K562 (cell line): ENCODE measurements at regions not wholly inside any gene's neighbourhood (a gene's known extent, or its start where the extent isn't known, plus 50 kb on each side); places are given as distances from the start of the nearest gene placed in this dataset.

Experiments
- ATAC-seq: fragments of 200-7000 bp; cut with Tn5 transposase; 3 replicates; pipeline ENCODE4 v1.9.1; 2020; ENCODE audit warnings: moderate library complexity
- BruUV-seq: library from RNA; stranded (reverse); fragments of 400-500 nt; replicated peaks from 2 replicates; lab custom pipeline; 2021; lab: Mats Ljungman, UMichigan
- CTCF ChIA-PET: fragments of 300-600 bp; formaldehyde crosslinking; extraction: SDS; loops from one replicate; lab custom pipeline; 2021; ENCODE audit warnings: low intra/inter-chr PET ratio; lab: Yijun Ruan, JAX
- POLR2A ChIA-PET: fragments of 300-600, 350-650 bp; sonication (Branson Sonifier 250); formaldehyde crosslinking; extraction: SDS; loops from one replicate; lab custom pipeline; 2021; ENCODE audit warnings: antibody characterized with exemption, inconsistent platforms; lab: Yijun Ruan, JAX
- DNase-seq, 4 experiments: peaks; one replicate each; pipeline versions ENCODE4 v3.0.0 to v3.0.0-alpha.2; 2011 to 2018; ENCODE audit warnings: low spot score in 3 of 4, mixed read lengths in 3 of 4; ENCODE audit errors: extremely low read depth in 1 of 4
- FAIRE-seq: peaks from 2 replicates; lab custom pipeline; 2011; peaks lifted over from hg19 to GRCh38; lab: Jason Lieb, UNC
- H2AFZ ChIP-seq: 2 replicates; pipeline ENCODE4 v1.6.0; 2011; ENCODE audit warnings: low read depth, low read length, control low read depth, inconsistent platforms
- H3K27ac ChIP-seq: fragments of 200-600 bp; 3 replicates; pipeline ENCODE4 v1.8.0; 2011; ENCODE audit warnings: low read depth, mild to moderate bottlenecking, control low read depth, inconsistent platforms, low read length, moderate library complexity, mixed read lengths; ENCODE audit errors: extremely low read depth
- H3K27me3 ChIP-seq, 2 experiments: fragments of 300-600 bp in 1 of 2; 2 replicates in 1 of 2; 3 replicates in 1 of 2; pipeline versions ENCODE4 v1.6.0 to v1.8.0; 2011; ENCODE audit warnings: inconsistent platforms in 2 of 2, low read length in 2 of 2, mild to moderate bottlenecking in 1 of 2, mixed read lengths in 1 of 2, moderate library complexity in 1 of 2; ENCODE audit not compliant: control insufficient read depth in 2 of 2, insufficient read depth in 2 of 2
- H3K36me3 ChIP-seq: fragments of 300-600 bp; 3 replicates; pipeline ENCODE4 v1.8.0; 2011; ENCODE audit warnings: mild to moderate bottlenecking, low read length, inconsistent platforms; ENCODE audit not compliant: control insufficient read depth, insufficient read depth
- H3K4me1 ChIP-seq, 2 experiments: fragments of 200-600 bp in 1 of 2; replicated peaks in 1 of 2; 2 replicates in 1 of 2; 3 replicates in 1 of 2; pipeline versions ENCODE4 v1.5.1 to v1.8.0; 2011; ENCODE audit warnings: inconsistent platforms in 2 of 2, low read length in 2 of 2, mild to moderate bottlenecking in 1 of 2, mixed read lengths in 1 of 2, moderate library complexity in 1 of 2; ENCODE audit not compliant: control insufficient read depth in 2 of 2, insufficient read depth in 2 of 2
- H3K4me2 ChIP-seq: 2 replicates; pipeline ENCODE4 v1.6.1; 2011; ENCODE audit warnings: low read length, control low read depth, inconsistent platforms, mixed read lengths; ENCODE audit not compliant: insufficient read depth
- H3K4me3 ChIP-seq: fragments of 200-600 bp; sonication (generic), shearing (Covaris generic); 2 replicates; pipeline ENCODE4 v1.5.1; 2016; ENCODE audit warnings: control low read depth, inconsistent platforms
- H3K79me2 ChIP-seq: fragments of 200-600 bp; 3 replicates; pipeline ENCODE4 v1.8.0; 2011; ENCODE audit warnings: low read length, inconsistent platforms; ENCODE audit not compliant: control insufficient read depth, insufficient read depth
- H3K9ac ChIP-seq, 2 experiments: 2 replicates each; pipeline versions ENCODE4 v1.6.0 to v1.6.1; 2011; ENCODE audit warnings: low read depth in 2 of 2, low read length in 2 of 2, control low read depth in 1 of 2, inconsistent platforms in 1 of 2, mild to moderate bottlenecking in 1 of 2, mixed read lengths in 1 of 2; ENCODE audit not compliant: insufficient read depth in 1 of 2
- H3K9me1 ChIP-seq: one replicate; pipeline ENCODE4 v1.6.0; 2011; ENCODE audit warnings: inconsistent platforms, mild to moderate bottlenecking, low read length, moderate library complexity; ENCODE audit not compliant: control insufficient read depth, insufficient read depth
- H3K9me3 ChIP-seq: replicated peaks from 2 replicates; pipeline ENCODE4 v1.5.1; 2011; ENCODE audit warnings: low read depth, low read length, inconsistent platforms; ENCODE audit not compliant: control insufficient read depth, insufficient read depth
- H4K20me1 ChIP-seq: replicated peaks from 2 replicates; pipeline ENCODE4 v1.6.1; 2011; ENCODE audit warnings: low read length, inconsistent platforms, mixed read lengths; ENCODE audit not compliant: control insufficient read depth, insufficient read depth
- CBX5 ChIP-seq: IDR thresholded peaks from 2 replicates; pipeline ENCODE4 v1.6.1; 2014; ENCODE audit warnings: low read depth, borderline replicate concordance
- CREM ChIP-seq: IDR thresholded peaks from 2 replicates; pipeline ENCODE4 v1.6.1; 2014; ENCODE audit warnings: antibody characterized with exemption, low read depth
- EP300 ChIP-seq: IDR thresholded peaks from 2 replicates; pipeline ENCODE4 v1.6.1; 2012; ENCODE audit warnings: low read length, improper control_type of control experiment
- GATAD2A ChIP-seq: fragments of 450-650 bp; IDR thresholded peaks from 2 replicates; pipeline ENCODE4 v1.6.1; 2017
- HDAC2 ChIP-seq: fragments of 450-650 bp; IDR thresholded peaks from 2 replicates; pipeline ENCODE4 v1.6.1; 2016; ENCODE audit warnings: mild to moderate bottlenecking
- HES1 ChIP-seq: fragments of 450-650 bp; IDR thresholded peaks from 2 replicates; pipeline ENCODE4 v1.6.1; 2016; ENCODE audit warnings: low read depth, mild to moderate bottlenecking, moderate library complexity
- NUFIP1 ChIP-seq: fragments of 450-650 bp; IDR thresholded peaks from 2 replicates; pipeline ENCODE4 v1.6.1; 2018; ENCODE audit not compliant: partially characterized antibody
- PCBP2 ChIP-seq: fragments of 200-400 bp; formaldehyde crosslinking; IDR thresholded peaks from 2 replicates; pipeline ENCODE4 v1.6.1; 2018; ENCODE audit warnings: low read length, low read depth, mild to moderate bottlenecking, moderate library complexity; ENCODE audit not compliant: poor library complexity, severe bottlenecking
- RFX7 ChIP-seq: fragments of 250-450 bp; sonication (Bioruptor Pico); IDR thresholded peaks from 2 replicates; pipeline ENCODE4 v1.5.1; 2021; ENCODE audit warnings: mild to moderate bottlenecking
- SMAD4 ChIP-seq: fragments of 250-450 bp; sonication (Bioruptor Pico); conservative IDR thresholded peaks from 2 replicates; pipeline ENCODE4 v1.8.0; 2021; ENCODE audit warnings: inconsistent platforms, mild to moderate bottlenecking, moderate library complexity
- SMARCA5 ChIP-seq: fragments of 450-650 bp; IDR thresholded peaks from 2 replicates; pipeline ENCODE4 v1.6.1; 2016
- SPI1 ChIP-seq: IDR thresholded peaks from 2 replicates; pipeline ENCODE4 v1.6.1; 2011; ENCODE audit warnings: low read depth, low read length, control low read depth, borderline replicate concordance
- STAT5B ChIP-seq: fragments of 250-450 bp; sonication (Bioruptor Pico); IDR thresholded peaks from 2 replicates; pipeline ENCODE4 v1.8.0; 2021; ENCODE audit warnings: mild to moderate bottlenecking, inconsistent platforms
- U2AF2 ChIP-seq: fragments of 200-400 bp; formaldehyde crosslinking; optimal IDR thresholded peaks from 2 replicates; pipeline ENCODE3; 2017; ENCODE audit warnings: low read depth, mild to moderate bottlenecking, low read length
- ZKSCAN3 ChIP-seq: fragments of 250-450 bp; sonication (Bioruptor Pico); IDR thresholded peaks from 2 replicates; pipeline ENCODE4 v1.4.0; 2020
- ZNF23 ChIP-seq: fragments of 250-450 bp; sonication (Bioruptor Pico); IDR thresholded peaks from 2 replicates; pipeline ENCODE4 v1.4.0; 2020; ENCODE audit warnings: mild to moderate bottlenecking
- ZNF778 ChIP-seq: fragments of 450-650 bp; formaldehyde crosslinking; IDR thresholded peaks from 2 replicates; pipeline ENCODE4 v1.4.0; 2020; ENCODE audit warnings: mild to moderate bottlenecking, moderate library complexity
- WGBS: fragments of 100-300 bp; shearing (Covaris generic); methylation state at CpG from one replicate; pipeline ENCODE4 v1.1.6; 2016; ENCODE audit warnings: low coverage, mixed read lengths; ENCODE audit not compliant: insufficient coverage; ENCODE audit errors: missing lambda C conversion rate; 5-methylcytosine and 5-hydroxymethylcytosine counted together
- in situ Hi-C: fragments of 300-500 bp; cut with MboI; formaldehyde crosslinking; loops from 4 replicates; pipeline ENCODE4 v1.15.0; 2018; ENCODE audit warnings: inconsistent platforms, mixed read lengths
- intact Hi-C: fragments of 100-400 bp; cut with micrococcal nuclease; formaldehyde crosslinking; loops from 2 replicates; pipeline ENCODE4 v1.14.2; 2022
- TF ChIP-seq, protein P1 (sequence below): fragments of 450-650 bp; IDR thresholded peaks from 2 replicates; pipeline ENCODE4 v1.6.1; 2017; ENCODE audit warnings: mild to moderate bottlenecking, moderate library complexity
- TF ChIP-seq, protein P2 (sequence below): fragments of 450-650 bp; formaldehyde crosslinking; conservative IDR thresholded peaks from 2 replicates; pipeline ENCODE4 v1.4.0; 2022; ENCODE audit warnings: mild to moderate bottlenecking, missing genetic modification characterization
- TF ChIP-seq, protein P3 (sequence below), 3 experiments: fragments of 200-800 bp in 1 of 3; fragments of 250-450 bp in 1 of 3; fragments of 450-650 bp in 1 of 3; sonication (Bioruptor Pico) in 1 of 3; sonication (Bioruptor generic) in 1 of 3; formaldehyde crosslinking in 1 of 3; IDR thresholded peaks; 2 replicates each; pipeline versions ENCODE4 v1.6.1 to v1.8.0; 2016 to 2022; ENCODE audit warnings: mild to moderate bottlenecking in 2 of 3, missing genetic modification characterization in 2 of 3, missing compliant biosample characterization in 1 of 3, moderate library complexity in 1 of 3

DNA sequence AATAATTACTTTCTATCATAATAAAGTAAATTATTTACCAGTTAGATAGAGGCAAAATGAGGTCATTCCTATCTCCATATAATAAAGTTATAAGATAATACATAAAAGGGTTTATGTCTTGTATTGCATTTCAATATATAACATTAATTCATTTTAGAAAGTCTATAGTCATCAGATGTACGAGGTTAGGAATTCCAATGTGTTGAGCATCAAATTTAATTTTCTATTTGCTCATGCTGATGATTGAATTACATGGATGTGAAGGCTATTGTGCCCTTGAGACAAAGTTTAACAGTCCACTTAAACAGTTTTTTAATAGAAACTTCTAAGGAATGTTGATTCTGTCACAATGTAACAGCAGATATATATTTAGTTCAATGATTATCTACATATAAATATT is 678.3 kb upstream of the LRRN3 start:
- Histone ChIP-seq H3K9ac (no peak overlapping the region), H3K27me3 (no peaks in the 10 kb centered on the region), H4K20me1 (no peaks in the 10 kb centered on the region), H3K27ac (no peak overlapping the region), H3K36me3 (no peaks in the 10 kb centered on the region), H3K4me2 (no peak overlapping the region), H2AFZ (no peak overlapping the region), H3K79me2 (no peaks in the 10 kb centered on the region), H3K4me1 (no peaks in the 10 kb centered on the region), H3K9me1 (no peaks in the 10 kb centered on the region), H3K4me3 (no peak overlapping the region), H3K9me3 (no peaks in the 10 kb centered on the region)
- ATAC-seq, result no peak
- BruUV-seq, result no TSS peak
- no peak for DNase-seq
- TF ChIP-seq ZKSCAN3 (no peak), SMAD4 (CRISPR knock-in tag) (no peak), PCBP2 (no peak), ZNF778 (CRISPR knock-in tag) (no peak), ZNF23 (no peak), HDAC2 (no peak), SPI1 (no peak), CBX5 (no peak), STAT5B (CRISPR knock-in tag) (no peak), HES1 (no peak), EP300 (no peak), SMARCA5 (no peak), U2AF2 (no peak), NUFIP1 (no peak), GATAD2A (no peak), CREM (no peak), RFX7 (no peak)
- TF ChIP-seq, protein P1, sequence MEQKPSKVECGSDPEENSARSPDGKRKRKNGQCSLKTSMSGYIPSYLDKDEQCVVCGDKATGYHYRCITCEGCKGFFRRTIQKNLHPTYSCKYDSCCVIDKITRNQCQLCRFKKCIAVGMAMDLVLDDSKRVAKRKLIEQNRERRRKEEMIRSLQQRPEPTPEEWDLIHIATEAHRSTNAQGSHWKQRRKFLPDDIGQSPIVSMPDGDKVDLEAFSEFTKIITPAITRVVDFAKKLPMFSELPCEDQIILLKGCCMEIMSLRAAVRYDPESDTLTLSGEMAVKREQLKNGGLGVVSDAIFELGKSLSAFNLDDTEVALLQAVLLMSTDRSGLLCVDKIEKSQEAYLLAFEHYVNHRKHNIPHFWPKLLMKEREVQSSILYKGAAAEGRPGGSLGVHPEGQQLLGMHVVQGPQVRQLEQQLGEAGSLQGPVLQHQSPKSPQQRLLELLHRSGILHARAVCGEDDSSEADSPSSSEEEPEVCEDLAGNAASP, result no peak
- TF ChIP-seq, protein P2, sequence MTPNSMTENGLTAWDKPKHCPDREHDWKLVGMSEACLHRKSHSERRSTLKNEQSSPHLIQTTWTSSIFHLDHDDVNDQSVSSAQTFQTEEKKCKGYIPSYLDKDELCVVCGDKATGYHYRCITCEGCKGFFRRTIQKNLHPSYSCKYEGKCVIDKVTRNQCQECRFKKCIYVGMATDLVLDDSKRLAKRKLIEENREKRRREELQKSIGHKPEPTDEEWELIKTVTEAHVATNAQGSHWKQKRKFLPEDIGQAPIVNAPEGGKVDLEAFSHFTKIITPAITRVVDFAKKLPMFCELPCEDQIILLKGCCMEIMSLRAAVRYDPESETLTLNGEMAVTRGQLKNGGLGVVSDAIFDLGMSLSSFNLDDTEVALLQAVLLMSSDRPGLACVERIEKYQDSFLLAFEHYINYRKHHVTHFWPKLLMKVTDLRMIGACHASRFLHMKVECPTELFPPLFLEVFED, result no peak
- TF ChIP-seq, protein P3, sequence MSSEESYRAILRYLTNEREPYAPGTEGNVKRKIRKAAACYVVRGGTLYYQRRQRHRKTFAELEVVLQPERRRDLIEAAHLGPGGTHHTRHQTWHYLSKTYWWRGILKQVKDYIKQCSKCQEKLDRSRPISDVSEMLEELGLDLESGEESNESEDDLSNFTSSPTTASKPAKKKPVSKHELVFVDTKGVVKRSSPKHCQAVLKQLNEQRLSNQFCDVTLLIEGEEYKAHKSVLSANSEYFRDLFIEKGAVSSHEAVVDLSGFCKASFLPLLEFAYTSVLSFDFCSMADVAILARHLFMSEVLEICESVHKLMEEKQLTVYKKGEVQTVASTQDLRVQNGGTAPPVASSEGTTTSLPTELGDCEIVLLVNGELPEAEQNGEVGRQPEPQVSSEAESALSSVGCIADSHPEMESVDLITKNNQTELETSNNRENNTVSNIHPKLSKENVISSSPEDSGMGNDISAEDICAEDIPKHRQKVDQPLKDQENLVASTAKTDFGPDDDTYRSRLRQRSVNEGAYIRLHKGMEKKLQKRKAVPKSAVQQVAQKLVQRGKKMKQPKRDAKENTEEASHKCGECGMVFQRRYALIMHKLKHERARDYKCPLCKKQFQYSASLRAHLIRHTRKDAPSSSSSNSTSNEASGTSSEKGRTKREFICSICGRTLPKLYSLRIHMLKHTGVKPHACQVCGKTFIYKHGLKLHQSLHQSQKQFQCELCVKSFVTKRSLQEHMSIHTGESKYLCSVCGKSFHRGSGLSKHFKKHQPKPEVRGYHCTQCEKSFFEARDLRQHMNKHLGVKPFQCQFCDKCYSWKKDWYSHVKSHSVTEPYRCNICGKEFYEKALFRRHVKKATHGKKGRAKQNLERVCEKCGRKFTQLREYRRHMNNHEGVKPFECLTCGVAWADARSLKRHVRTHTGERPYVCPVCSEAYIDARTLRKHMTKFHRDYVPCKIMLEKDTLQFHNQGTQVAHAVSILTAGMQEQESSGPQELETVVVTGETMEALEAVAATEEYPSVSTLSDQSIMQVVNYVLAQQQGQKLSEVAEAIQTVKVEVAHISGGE (CRISPR knock-in tag; IDR thresholded peaks at IDR 0.05), result no peak
- POLR2A ChIA-PET, result no interaction called here
- CTCF ChIA-PET, result no interaction called here
- WGBS, result 0% methylated on average over 1 of the region's 1 CpG
- in situ Hi-C loops, result no loop called here
- FAIRE-seq, result no peak
- intact Hi-C loops, result no loop called here
